SJCRH30 (cell line): ENCODE measurements at regions not wholly inside any gene's neighbourhood (a gene's known extent, or its start where the extent isn't known, plus 50 kb on each side); places are given as distances from the start of the nearest gene placed in this dataset.

Experiments used
- DNase-seq, 2 experiments: peaks; one replicate each; pipeline ENCODE4 v3.0.0-alpha.2; 2015 to 2020
- H3K27ac ChIP-seq: fragments of 250-450 bp; sonication (Bioruptor Pico); 2 replicates; pipeline ENCODE4 v1.5.1; 2020; ENCODE audit warnings: mild to moderate bottlenecking, moderate library complexity
- H3K27me3 ChIP-seq: fragments of 250-450 bp; sonication (Bioruptor Pico); 2 replicates; pipeline ENCODE4 v1.5.1; 2020; ENCODE audit warnings: mild to moderate bottlenecking, moderate library complexity
- H3K36me3 ChIP-seq: fragments of 250-450 bp; sonication (Bioruptor Pico); 2 replicates; pipeline ENCODE4 v1.5.1; 2020; ENCODE audit warnings: mild to moderate bottlenecking, moderate library complexity
- H3K4me1 ChIP-seq: fragments of 250-450 bp; sonication (Bioruptor Pico); 2 replicates; pipeline ENCODE4 v1.5.1; 2020; ENCODE audit warnings: mild to moderate bottlenecking, moderate library complexity
- H3K4me3 ChIP-seq: fragments of 250-450 bp; sonication (Bioruptor Pico); 2 replicates; pipeline ENCODE4 v1.5.1; 2020; ENCODE audit warnings: mild to moderate bottlenecking, moderate library complexity
- H3K9me3 ChIP-seq: fragments of 250-450 bp; sonication (Bioruptor Pico); replicated peaks from 2 replicates; pipeline ENCODE4 v1.5.1; 2020; ENCODE audit warnings: mild to moderate bottlenecking, moderate library complexity

DNA sequence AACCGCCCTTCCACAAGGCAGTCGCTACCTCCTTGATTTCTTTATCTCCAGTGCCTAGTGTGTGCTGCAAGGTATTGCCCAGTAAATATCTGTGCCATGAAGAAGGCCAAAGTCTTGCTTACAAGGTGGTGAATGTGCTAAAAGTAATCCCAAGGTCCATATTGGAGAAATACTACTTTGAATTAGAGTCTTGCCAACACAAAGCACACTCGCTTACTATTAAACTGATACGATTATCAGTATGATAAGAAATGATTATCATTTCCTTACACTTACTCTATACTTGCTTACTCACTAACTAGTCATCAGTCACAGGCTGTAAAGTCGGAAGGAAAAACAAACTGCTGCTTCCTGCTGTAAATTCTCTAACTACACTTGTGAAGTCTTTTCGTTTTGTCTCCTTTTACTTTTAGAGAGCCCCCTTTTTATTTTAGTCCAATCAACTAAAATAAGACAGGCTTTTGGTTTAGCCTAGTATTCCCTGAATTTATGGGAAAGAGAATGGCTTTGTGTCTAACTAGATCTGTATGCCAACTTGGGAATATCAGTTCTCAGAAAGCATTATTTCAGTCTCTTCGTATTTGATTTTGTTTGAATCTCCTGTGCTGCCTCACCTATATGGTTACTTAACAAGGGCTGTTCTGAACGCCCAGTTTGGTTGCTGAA, 107.1 kb upstream of the TSC22D2 start:
- Histone ChIP-seq H3K9me3 (no peaks in the 10 kb centered on the region), H3K4me1 (peaks cover 43% of the 10 kb centered on the region), H3K27ac (no peak overlapping the region), H3K36me3 (no peaks in the 10 kb centered on the region), H3K27me3 (no peaks in the 10 kb centered on the region), H3K4me3 (no peak overlapping the region)
- no peak for DNase-seq

DNA sequence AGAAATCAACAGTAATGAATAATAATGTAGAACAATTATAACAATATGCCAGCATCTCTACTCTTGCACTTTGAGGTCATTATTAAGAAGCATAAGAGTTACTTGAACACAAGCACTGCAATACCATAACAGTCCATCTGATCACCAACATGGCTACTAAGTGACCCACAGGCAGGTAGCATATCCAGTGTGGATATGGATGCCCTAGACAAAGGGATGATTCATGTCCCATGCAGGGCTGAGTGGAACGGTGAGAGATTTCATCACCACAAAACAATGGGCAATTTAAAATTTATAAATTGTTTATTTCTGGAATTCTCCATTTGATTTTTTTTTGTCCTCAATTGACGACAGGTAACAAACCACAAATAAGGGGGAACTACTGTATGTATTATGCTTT, 107.7 kb upstream of the TSC22D2 start:
- no peak for DNase-seq
- H3K27ac ChIP-seq = no peak overlapping the region
- H3K27me3 ChIP-seq = no peaks in the 10 kb centered on the region
- H3K9me3 ChIP-seq = no peaks in the 10 kb centered on the region
- no peak overlapping the region for H3K4me3 ChIP-seq
- peaks cover 42% of the 10 kb centered on the region for H3K4me1 ChIP-seq
- H3K36me3 ChIP-seq = no peaks in the 10 kb centered on the region

DNA sequence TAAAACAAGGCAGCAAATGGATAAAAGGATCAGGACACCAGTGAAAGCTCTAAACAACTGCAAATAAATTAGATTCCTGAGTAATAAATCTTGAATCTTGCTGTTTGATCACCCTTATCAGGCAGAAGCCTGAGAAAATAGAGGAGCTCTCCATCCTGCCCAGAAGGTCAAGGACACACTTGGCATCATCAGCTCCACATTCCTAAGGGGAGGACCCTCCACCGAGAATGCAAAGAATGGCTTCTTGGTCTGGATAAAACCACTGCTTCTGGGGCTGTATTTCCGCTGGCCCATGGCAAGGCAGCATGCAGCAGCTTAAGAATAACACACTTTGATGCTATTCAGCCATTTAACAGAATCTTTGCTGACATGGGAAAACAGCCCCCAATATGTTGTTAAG, 108.9 kb upstream of the TSC22D2 start:
- H3K9me3 ChIP-seq = peaks cover under 1% of the 10 kb centered on the region; the same call in 1 of the 2 replicates
- H3K27me3 ChIP-seq = no peaks in the 10 kb centered on the region
- H3K4me1 ChIP-seq = peaks cover 39% of the 10 kb centered on the region
- H3K27ac ChIP-seq = peak overlapping the region; percentile 31
- peak; percentile 66 to 67 for DNase-seq
- no peaks in the 10 kb centered on the region for H3K36me3 ChIP-seq
- no peak overlapping the region for H3K4me3 ChIP-seq

DNA sequence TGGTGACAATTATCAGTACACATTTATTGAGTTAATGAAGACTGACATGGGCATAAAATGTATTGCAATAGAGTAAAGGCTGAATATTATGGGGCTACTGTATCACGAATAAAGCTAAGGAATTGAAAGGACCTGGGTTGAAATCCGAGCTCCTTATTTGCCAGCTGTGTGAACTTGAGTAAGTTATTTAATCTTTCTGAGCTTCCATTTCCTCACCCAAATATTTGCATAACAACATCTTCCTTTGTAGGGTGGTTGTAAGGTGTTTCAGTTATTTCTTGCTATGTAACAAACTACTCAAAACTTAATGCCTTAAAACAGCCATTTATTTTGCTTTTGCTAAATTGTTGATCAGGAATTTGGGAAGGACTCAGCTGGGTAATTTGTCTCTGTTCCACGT, 111.1 kb upstream of the TSC22D2 start:
- peak in 1 of 2 experiments; percentile 24 for DNase-seq
- H3K4me3 ChIP-seq = no peak overlapping the region
- peaks cover 47% of the 10 kb centered on the region for H3K4me1 ChIP-seq
- no peaks in the 10 kb centered on the region for H3K27me3 ChIP-seq
- no peak overlapping the region for H3K27ac ChIP-seq
- H3K9me3 ChIP-seq = peaks cover 4% of the 10 kb centered on the region; the same call in 1 of the 2 replicates
- H3K36me3 ChIP-seq = no peaks in the 10 kb centered on the region

DNA sequence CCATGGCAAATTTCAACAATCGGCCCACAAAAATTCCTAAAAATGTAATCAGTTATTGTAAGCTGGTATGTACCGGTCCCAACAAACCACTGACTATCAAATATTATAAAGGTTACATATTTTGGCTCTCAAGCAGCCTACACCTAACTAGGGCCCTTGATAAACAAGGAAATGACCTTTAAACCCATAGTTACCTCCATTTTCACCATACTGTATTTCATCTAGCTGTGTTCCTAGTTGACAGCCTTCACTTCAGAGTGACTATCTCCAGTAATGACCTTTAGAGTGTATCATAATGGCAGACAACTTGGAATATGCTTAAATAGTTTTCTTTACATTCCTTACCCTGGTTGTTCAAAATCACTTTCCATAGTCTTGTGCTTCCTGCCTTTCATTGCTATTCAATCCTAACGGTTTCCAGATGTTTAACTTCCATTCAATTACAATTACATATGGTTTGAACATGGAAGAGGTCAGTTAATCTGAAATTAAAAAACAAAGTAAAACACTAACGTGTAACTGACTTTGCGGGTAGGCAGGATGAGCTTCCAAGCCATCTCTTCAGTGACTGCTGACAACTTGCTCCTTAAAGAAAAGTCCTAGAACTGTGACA, 111.9 kb upstream of the TSC22D2 start:
- DNase-seq = no peak
- H3K4me3 ChIP-seq = no peak overlapping the region
- H3K27ac ChIP-seq = no peak overlapping the region
- no peaks in the 10 kb centered on the region for H3K27me3 ChIP-seq
- peaks cover 6% of the 10 kb centered on the region; the same call in 1 of the 2 replicates for H3K9me3 ChIP-seq
- H3K36me3 ChIP-seq = no peaks in the 10 kb centered on the region
- H3K4me1 ChIP-seq = peaks cover 47% of the 10 kb centered on the region

DNA sequence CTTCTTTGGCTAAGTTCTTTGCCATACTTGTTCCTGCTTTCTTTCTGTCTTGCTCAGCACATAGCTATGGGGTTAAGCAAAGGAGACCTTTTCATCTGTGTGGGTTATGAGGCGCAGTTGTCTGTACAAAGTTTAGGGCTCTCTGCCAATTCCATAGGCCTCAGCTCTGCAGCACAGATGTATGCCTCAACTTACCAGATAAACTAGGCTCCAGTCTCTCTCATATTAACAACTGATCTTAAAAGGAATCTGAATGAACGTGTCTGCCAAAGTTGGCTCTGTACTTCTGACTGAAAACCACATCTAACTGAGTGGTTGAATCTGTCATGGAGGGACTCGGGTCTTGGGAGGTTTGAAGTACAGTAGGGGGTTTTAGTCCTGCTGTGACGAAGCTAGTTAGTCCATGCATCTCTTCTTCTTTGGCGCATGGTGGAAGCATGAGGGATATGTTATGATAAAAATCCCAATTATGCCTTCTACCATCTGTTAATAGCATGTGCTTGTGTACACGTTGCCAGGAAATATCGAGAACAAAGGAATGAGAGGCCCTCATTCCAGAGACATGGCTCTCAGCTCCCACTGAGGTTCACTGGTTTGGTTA, 114.6 kb upstream of the TSC22D2 start:
- DNase-seq = no peak
- H3K4me3 ChIP-seq = no peak overlapping the region
- H3K27ac ChIP-seq = peak overlapping the region; percentile 55

DNA sequence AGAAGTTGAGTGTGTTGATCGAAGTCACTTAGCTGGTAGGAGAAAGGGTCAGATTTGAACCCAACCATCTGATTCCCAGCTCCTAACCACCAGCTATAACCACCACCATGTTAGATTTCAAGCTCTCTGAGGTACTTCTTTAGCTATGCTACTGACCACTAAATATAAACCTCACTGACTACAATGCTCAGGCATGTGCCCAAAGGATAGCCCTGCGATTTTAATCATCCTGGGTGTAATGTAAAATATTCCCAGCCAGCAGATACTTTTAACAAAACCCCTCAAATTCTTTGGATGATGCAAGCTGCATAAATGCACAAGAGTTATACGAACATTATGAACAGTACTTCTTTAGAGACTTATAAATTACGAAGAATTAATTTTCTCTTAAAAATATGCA, 115.2 kb upstream of the TSC22D2 start:
- no peak overlapping the region for H3K4me3 ChIP-seq
- no peaks in the 10 kb centered on the region for H3K36me3 ChIP-seq
- H3K4me1 ChIP-seq = peaks cover 35% of the 10 kb centered on the region
- H3K27me3 ChIP-seq = no peaks in the 10 kb centered on the region
- H3K9me3 ChIP-seq = peaks cover 6% of the 10 kb centered on the region; the same call in 1 of the 2 replicates
- no peak for DNase-seq
- peak overlapping the region; percentile 55 for H3K27ac ChIP-seq

More for the DNA sequence above, 114.6 kb upstream of the TSC22D2 start:
- Histone ChIP-seq H3K4me1 (peaks cover 35% of the 10 kb centered on the region), H3K9me3 (peaks cover 6% of the 10 kb centered on the region; the same call in 1 of the 2 replicates), H3K27me3 (no peaks in the 10 kb centered on the region), H3K36me3 (no peaks in the 10 kb centered on the region)

DNA sequence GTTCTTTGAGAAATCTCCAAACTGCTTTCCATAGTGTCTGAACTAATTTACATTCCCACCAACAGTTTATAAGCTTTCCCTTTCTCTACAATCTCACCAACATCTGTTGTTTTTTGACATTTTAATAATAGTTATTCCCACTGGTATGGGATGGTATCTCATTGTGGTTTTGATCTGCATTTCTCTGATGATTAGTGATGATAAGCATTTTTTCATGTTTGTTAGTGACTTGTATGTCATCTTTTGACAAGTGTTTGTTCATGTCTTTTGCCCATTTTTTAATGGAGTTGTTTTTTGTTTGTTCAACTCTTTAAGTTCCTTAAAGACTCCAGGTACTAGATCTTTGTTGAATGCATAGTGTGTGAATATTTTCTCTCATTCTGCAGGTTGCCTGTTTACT, 116.6 kb upstream of the TSC22D2 start:
- Histone ChIP-seq H3K27me3 (no peaks in the 10 kb centered on the region), H3K27ac (no peak overlapping the region), H3K4me1 (peaks cover 22% of the 10 kb centered on the region), H3K4me3 (no peak overlapping the region), H3K9me3 (peaks cover 6% of the 10 kb centered on the region; the same call in 1 of the 2 replicates), H3K36me3 (no peaks in the 10 kb centered on the region)
- no peak for DNase-seq

DNA sequence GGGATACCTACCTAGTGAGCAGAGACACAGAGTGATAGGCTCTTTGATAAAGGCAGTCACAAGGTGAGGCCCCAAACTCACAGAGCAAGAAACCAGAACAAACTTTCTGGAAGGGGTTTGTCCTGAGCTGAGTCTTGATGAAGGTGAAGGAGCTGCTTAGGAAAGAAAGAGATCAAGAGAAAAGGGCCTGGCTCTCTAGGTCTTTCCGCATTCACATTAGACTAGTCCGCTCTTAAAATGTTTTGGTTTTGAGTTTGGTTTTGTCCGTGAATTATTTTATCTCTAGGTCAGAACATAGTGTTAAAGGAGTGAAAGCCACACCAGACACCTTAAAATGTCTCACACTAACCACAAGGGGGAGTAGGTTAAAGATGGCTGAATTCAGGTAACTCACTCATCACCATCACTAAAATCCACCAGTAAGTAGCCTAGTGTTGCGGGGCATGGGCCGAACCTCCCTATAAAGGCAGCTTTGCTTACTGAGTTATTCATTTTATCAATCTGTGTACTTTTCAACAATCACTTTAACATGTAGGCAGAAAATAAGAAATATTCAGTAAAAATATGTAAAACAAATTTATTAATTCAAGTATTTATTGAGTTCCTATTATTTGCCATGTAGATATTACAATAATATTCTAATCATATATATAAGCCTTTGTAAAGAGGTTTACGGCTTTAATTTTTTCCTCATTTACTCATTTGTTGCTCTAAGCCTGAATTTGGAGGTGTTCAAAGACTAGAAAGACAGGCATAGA, 121.5 kb upstream of the TSC22D2 start:
- DNase-seq = peak in 1 of 2 experiments; percentile 55
- no peaks in the 10 kb centered on the region for H3K27me3 ChIP-seq
- no peak overlapping the region for H3K27ac ChIP-seq
- H3K4me3 ChIP-seq = no peak overlapping the region
- H3K4me1 ChIP-seq = no peaks in the 10 kb centered on the region
- H3K36me3 ChIP-seq = no peaks in the 10 kb centered on the region
- peaks cover 6% of the 10 kb centered on the region; the same call in 1 of the 2 replicates for H3K9me3 ChIP-seq

DNA sequence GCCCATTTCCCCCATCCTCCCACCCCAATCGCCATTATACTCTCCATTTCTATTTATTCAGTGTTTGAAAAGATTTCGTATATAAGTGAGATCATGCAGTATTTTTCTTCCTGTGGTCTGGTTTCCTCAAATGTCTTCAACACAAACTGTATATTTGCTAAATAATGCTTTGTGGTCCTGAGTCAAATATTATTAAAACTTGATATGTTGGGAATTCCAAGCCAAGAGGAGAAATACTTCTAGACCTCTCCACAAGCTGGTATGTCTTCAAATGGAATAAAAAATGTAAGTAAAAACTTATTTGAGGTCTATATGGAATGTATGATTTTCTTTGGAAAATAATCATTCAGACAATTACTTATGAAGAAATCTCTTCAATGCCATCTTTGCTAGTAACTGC, 122.5 kb upstream of the TSC22D2 start:
- H3K4me1 ChIP-seq = no peaks in the 10 kb centered on the region
- H3K4me3 ChIP-seq = no peak overlapping the region
- peaks cover 6% of the 10 kb centered on the region; the same call in 1 of the 2 replicates for H3K9me3 ChIP-seq
- no peak for DNase-seq
- no peaks in the 10 kb centered on the region for H3K27me3 ChIP-seq
- H3K36me3 ChIP-seq = no peaks in the 10 kb centered on the region
- H3K27ac ChIP-seq = no peak overlapping the region

DNA sequence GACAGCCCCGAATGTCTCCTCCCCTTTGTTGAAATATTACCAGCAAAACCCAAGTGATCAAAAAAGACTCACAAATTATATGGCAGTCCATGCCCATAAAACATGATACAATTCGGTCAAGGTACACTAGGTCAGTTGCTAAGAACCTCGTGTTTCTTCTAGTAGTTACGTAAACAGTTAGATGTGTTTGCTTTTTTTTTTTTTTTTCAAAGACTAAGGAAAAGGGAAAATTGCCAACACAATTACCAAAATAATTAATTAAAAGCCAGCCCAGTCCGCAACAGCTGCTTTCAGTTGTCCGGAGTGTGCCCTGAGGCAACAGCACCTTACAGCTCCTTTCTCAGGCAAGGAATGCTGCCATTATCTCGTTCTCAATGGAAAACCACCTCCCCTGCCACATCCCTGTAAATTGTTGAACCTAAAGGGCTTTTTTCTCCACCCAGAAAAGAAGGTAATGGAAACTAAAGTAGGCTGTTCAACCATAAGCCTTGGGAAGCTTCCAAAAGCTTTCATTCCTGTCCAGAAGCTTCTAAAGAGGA, 129.2 kb upstream of the TSC22D2 start:
- Histone ChIP-seq H3K4me1 (peaks cover 49% of the 10 kb centered on the region), H3K27ac (peak overlapping the region; percentile 72), H3K36me3 (no peaks in the 10 kb centered on the region), H3K4me3 (peak overlapping the region; percentile 35), H3K27me3 (no peaks in the 10 kb centered on the region), H3K9me3 (peaks cover 6% of the 10 kb centered on the region; the same call in 1 of the 2 replicates)
- DNase-seq = peak; percentile 88 to 93

DNA sequence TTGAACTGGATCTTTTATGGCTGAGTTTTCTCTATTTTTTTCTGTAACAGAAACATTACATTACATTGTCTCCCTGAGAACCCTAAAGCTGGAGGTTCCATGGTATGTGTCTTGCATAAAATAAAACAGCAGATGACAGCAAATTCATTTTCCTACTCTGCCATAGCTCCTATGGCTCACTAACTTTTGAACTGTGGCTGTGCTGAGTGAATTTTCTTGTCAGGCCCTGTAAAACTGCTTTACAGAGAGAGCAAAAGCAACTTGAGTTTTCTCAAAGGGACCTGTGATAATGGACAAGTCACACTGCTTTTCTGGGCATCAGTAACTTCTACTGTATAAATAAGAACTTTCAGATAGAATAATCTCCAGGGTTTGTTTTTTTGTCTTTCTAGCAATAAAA, 129.9 kb upstream of the TSC22D2 start:
- Histone ChIP-seq H3K27ac (peak overlapping the region; percentile 72), H3K36me3 (no peaks in the 10 kb centered on the region), H3K4me1 (peaks cover 49% of the 10 kb centered on the region), H3K27me3 (no peaks in the 10 kb centered on the region), H3K9me3 (peaks cover 3% of the 10 kb centered on the region; the same call in 1 of the 2 replicates), H3K4me3 (peak overlapping the region; percentile 35)
- DNase-seq = peak in 1 of 2 experiments; percentile 37

DNA sequence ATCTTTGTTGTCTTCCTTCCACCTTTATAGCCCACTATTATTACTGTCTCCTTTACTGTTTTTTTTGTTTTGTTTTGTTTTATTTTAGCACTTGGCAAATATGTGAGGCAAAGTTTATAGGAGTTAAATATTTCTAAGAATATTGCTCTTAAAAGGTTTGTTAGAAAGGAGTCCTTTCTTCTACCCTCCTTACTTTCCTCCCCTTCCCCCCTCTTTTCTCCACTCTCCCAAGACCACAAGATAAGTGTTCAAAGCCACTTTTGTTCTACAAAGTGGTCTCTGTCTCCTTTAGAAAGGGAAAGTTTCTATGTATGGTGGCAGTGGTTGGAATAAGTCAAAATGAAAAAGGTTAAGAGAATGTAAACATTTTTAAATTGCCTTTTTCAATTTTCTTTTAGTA, 130.7 kb upstream of the TSC22D2 start:
- no peak overlapping the region for H3K4me3 ChIP-seq
- DNase-seq = no peak
- no peaks in the 10 kb centered on the region for H3K36me3 ChIP-seq
- H3K4me1 ChIP-seq = peaks cover 49% of the 10 kb centered on the region
- H3K27ac ChIP-seq = peak overlapping the region; percentile 72; the same call in 1 of the 2 replicates
- H3K27me3 ChIP-seq = no peaks in the 10 kb centered on the region
- peaks cover 1% of the 10 kb centered on the region; the same call in 1 of the 2 replicates for H3K9me3 ChIP-seq

DNA sequence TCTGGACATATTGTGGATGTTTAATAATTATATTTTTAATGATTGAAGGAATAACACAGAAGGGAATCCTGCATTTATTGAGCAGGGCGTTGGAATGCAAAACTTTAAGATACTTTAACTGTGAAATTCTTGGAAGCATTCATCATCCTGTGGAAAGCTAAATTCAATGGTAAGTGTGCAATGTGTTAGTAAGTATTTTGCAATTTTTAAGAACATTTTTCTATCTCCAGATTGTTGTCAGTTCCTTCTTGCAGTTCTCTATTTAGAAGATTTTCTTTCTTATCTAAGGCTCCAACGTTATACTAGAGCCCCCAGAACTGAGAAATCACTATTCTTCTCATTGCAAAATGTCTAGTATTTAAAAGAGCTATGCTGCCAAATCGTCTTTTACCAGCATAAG, 132.2 kb upstream of the TSC22D2 start:
- Histone ChIP-seq H3K4me3 (peak overlapping the region; percentile 13), H3K27ac (peak overlapping the region; percentile 52; the same call in 1 of the 2 replicates), H3K27me3 (no peaks in the 10 kb centered on the region)

More for the DNA sequence above, 132.2 kb upstream of the TSC22D2 start:
- DNase-seq = no peak
- no peaks in the 10 kb centered on the region; the same call in 1 of the 2 replicates for H3K9me3 ChIP-seq
- peaks cover 49% of the 10 kb centered on the region for H3K4me1 ChIP-seq
- no peaks in the 10 kb centered on the region for H3K36me3 ChIP-seq
